Astrocyte (in vitro differentiated cells and primary cell): ENCODE measurements at regions not wholly inside any gene's neighbourhood (a gene's known extent, or its start where the extent isn't known, plus 50 kb on each side); places are given as distances from the start of the nearest gene placed in this dataset.

Experiments used
- DNase-seq: peaks from one replicate; pipeline ENCODE4 v3.0.0-alpha.2; 2010; ENCODE audit warnings: low read depth
- FAIRE-seq: peaks from 2 replicates; lab custom pipeline; 2011; peaks lifted over from hg19 to GRCh38; lab: Jason Lieb, UNC
- H2AFZ ChIP-seq: 2 replicates; pipeline ENCODE4 v1.6.0; 2012; ENCODE audit warnings: low read depth, low read length, inconsistent platforms
- H3K27ac ChIP-seq: 2 replicates; pipeline ENCODE4 v1.5.1; 2011; ENCODE audit warnings: low read depth, low read length, inconsistent platforms
- H3K27me3 ChIP-seq: 2 replicates; pipeline ENCODE4 v1.6.0; 2011; ENCODE audit warnings: low read length, inconsistent platforms; ENCODE audit not compliant: insufficient read depth
- H3K36me3 ChIP-seq: 2 replicates; pipeline ENCODE4 v1.5.1; 2011; ENCODE audit warnings: low read length, inconsistent platforms; ENCODE audit not compliant: insufficient read depth
- H3K4me1 ChIP-seq: 2 replicates; pipeline ENCODE4 v1.5.1; 2011; ENCODE audit warnings: low read length, inconsistent platforms; ENCODE audit not compliant: insufficient read depth
- H3K4me2 ChIP-seq: 2 replicates; pipeline ENCODE4 v1.6.0; 2012; ENCODE audit warnings: low read length, inconsistent platforms
- H3K4me3 ChIP-seq: 2 replicates; pipeline ENCODE4 v1.5.1; 2011; ENCODE audit warnings: low read depth, mild to moderate bottlenecking, low read length, inconsistent platforms; ENCODE audit not compliant: insufficient read depth
- H3K79me2 ChIP-seq: 2 replicates; pipeline ENCODE4 v1.6.0; 2012; ENCODE audit warnings: mild to moderate bottlenecking, low read length, inconsistent platforms; ENCODE audit not compliant: insufficient read depth
- H3K9ac ChIP-seq: 2 replicates; pipeline ENCODE4 v1.6.0; 2012; ENCODE audit warnings: mild to moderate bottlenecking, low read length, inconsistent platforms
- H3K9me3 ChIP-seq: 2 replicates; pipeline ENCODE4 v1.5.1; 2012; ENCODE audit warnings: low read depth, mild to moderate bottlenecking, low read length, inconsistent platforms; ENCODE audit not compliant: insufficient read depth
- H4K20me1 ChIP-seq: 2 replicates; pipeline ENCODE4 v1.6.0; 2012; ENCODE audit warnings: low read length, inconsistent platforms; ENCODE audit not compliant: insufficient read depth
- H3K27ac Mint-ChIP-seq: one replicate; pipeline ENCODE4 v1.8.0; 2021; ENCODE audit warnings: mild to moderate bottlenecking, mixed read lengths; ENCODE audit not compliant: unreplicated experiment
- H3K27me3 Mint-ChIP-seq: one replicate; pipeline ENCODE4 v1.8.0; 2021; ENCODE audit warnings: low read depth, mixed read lengths; ENCODE audit not compliant: unreplicated experiment
- H3K36me3 Mint-ChIP-seq: one replicate; pipeline ENCODE4 v1.8.0; 2021; ENCODE audit warnings: low read depth, mixed read lengths; ENCODE audit not compliant: unreplicated experiment
- H3K4me1 Mint-ChIP-seq: one replicate; pipeline ENCODE4 v1.8.0; 2021; ENCODE audit warnings: low read depth, mixed read lengths; ENCODE audit not compliant: unreplicated experiment
- H3K4me3 Mint-ChIP-seq: one replicate; pipeline ENCODE4 v1.8.0; 2021; ENCODE audit warnings: mild to moderate bottlenecking, moderate library complexity, mixed read lengths; ENCODE audit not compliant: unreplicated experiment
- H3K9me3 Mint-ChIP-seq: one replicate; pipeline ENCODE4 v1.8.0; 2021; ENCODE audit warnings: mild to moderate bottlenecking, mixed read lengths; ENCODE audit not compliant: unreplicated experiment
- CTCF ChIP-seq: IDR thresholded peaks from 2 replicates; pipeline ENCODE4 v1.5.1; 2011; ENCODE audit warnings: low read depth, mild to moderate bottlenecking, inconsistent platforms, low read length, moderate library complexity; ENCODE audit not compliant: insufficient read depth
- EZH2 ChIP-seq: IDR thresholded peaks from 2 replicates; pipeline ENCODE4 v1.6.1; 2012; ENCODE audit warnings: mild to moderate bottlenecking, low read length, inconsistent platforms; ENCODE audit not compliant: insufficient read depth

- Histone ChIP-seq H3K9me3 (peaks cover 6% of the 10 kb centered on the region), H3K79me2 (no peaks in the 10 kb centered on the region), H3K27me3 (no peaks in the 10 kb centered on the region), H3K36me3 (no peaks in the 10 kb centered on the region), H2AFZ (no peak overlapping the region), H3K4me1 (no peaks in the 10 kb centered on the region), H3K4me3 (no peak overlapping the region), H4K20me1 (no peaks in the 10 kb centered on the region), H3K9ac (no peak overlapping the region), H3K27ac (no peak overlapping the region), H3K4me2 (no peak overlapping the region)
- DNase-seq (no peak), FAIRE-seq (no peak)
- no peak overlapping the region for H3K4me3 Mint-ChIP-seq
- no peak overlapping the region for H3K27ac Mint-ChIP-seq
- H3K4me1 Mint-ChIP-seq = no peaks in the 10 kb centered on the region
- H3K9me3 Mint-ChIP-seq = peaks cover 15% of the 10 kb centered on the region
- H3K36me3 Mint-ChIP-seq = peaks cover 1% of the 10 kb centered on the region
- TF ChIP-seq CTCF (no peak), EZH2 (no peak)
- H3K27me3 Mint-ChIP-seq = peaks cover 2% of the 10 kb centered on the region
Observed at GRCh38 chr10:130666215-130666614, 530.0 kb downstream of the GLRX3 start.

GRCh38 chr10:130686689-130687300, 550.6 kb downstream of the GLRX3 start:
- no peaks in the 10 kb centered on the region for H3K4me1 Mint-ChIP-seq
- no peak for FAIRE-seq

More at GRCh38 chr10:130686689-130687300, 550.6 kb downstream of the GLRX3 start:
- TF ChIP-seq CTCF (no peak), EZH2 (no peak)
- Histone ChIP-seq H3K36me3 (no peaks in the 10 kb centered on the region), H3K9ac (no peak overlapping the region), H3K4me2 (no peak overlapping the region), H3K27ac (no peak overlapping the region), H2AFZ (no peak overlapping the region), H3K9me3 (peaks cover 6% of the 10 kb centered on the region), H3K27me3 (no peaks in the 10 kb centered on the region), H3K4me3 (no peak overlapping the region), H3K4me1 (no peaks in the 10 kb centered on the region), H4K20me1 (no peaks in the 10 kb centered on the region), H3K79me2 (no peaks in the 10 kb centered on the region)
- H3K36me3 Mint-ChIP-seq = no peaks in the 10 kb centered on the region
- no peaks in the 10 kb centered on the region for H3K27me3 Mint-ChIP-seq
- no peaks in the 10 kb centered on the region for H3K9me3 Mint-ChIP-seq
- H3K4me3 Mint-ChIP-seq = no peak overlapping the region
- no peak for DNase-seq
- H3K27ac Mint-ChIP-seq = no peak overlapping the region
